ENCODE measurements at regions not wholly inside any gene's neighbourhood (a gene's known extent, or its start where the extent isn't known, plus 50 kb on each side); places are given as distances from the start of the nearest gene placed in this dataset.
"Not testable (repeated sequence)": the region's sequence is repeated elsewhere in the genome, so short reads cannot be mapped to it uniquely, and the experiment has no call there.

DNA sequence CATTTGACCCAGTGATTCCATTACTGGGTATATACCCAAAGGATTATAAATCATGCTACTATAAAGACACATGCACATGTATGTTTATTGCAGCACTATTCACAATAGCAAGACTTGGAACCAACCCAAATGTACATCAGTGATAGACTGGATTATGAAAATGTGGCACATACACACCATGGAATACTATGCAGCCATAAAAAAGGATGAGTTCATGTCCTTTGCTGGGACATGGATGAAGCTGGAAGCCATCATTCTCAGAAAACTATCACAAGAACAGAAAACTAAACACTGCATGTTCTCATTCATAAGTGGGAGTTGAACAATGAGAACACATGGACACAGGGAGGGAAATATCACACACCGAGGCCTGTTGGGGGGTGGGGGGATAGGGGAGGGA lies 152.5 kb downstream of the MSN start:
- POLR2A ChIA-PET; CTCF ChIA-PET; H3K36me3 ChIP-seq (ENCODE audit: control insufficient read depth in 2 of 2, insufficient read depth in 1 of 2, low read length in 2 of 2); H3K9me3 ChIP-seq (ENCODE audit: control insufficient read depth, insufficient read depth, low read depth, low read length); H3K4me1 ChIP-seq (ENCODE audit: control insufficient read depth, insufficient read depth, low read length); H3K4me3 ChIP-seq (ENCODE audit: low read depth, low read length); H3K27ac ChIP-seq (ENCODE audit: extremely low read depth, low read depth, low read length): not testable (repeated sequence)
- peak; percentile 79 for TF ChIP-seq ZNF146 (tag by site-specific recombination; IDR thresholded peaks at IDR 0.05)

DNA sequence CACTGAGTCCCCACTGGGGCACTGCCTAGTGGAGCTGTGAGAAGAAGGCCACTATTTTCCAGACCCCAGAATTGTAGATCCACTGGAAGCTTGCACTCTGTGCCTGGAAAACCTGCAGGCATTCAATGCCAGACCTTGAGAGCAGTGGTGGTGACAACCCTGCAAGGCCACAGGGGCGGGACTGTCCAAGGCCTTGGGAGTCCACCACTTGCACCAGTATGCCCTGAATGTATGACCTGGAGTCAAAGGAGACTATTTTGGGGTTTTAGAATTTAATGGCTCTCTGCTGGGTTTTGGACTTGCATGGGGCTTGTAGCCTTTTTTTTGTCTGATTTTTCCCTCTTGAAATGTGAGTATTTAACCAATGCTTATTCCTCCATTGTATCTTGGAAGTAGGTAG lies 145.8 kb downstream of the MSN start:
- TF ChIP-seq, protein P1, sequence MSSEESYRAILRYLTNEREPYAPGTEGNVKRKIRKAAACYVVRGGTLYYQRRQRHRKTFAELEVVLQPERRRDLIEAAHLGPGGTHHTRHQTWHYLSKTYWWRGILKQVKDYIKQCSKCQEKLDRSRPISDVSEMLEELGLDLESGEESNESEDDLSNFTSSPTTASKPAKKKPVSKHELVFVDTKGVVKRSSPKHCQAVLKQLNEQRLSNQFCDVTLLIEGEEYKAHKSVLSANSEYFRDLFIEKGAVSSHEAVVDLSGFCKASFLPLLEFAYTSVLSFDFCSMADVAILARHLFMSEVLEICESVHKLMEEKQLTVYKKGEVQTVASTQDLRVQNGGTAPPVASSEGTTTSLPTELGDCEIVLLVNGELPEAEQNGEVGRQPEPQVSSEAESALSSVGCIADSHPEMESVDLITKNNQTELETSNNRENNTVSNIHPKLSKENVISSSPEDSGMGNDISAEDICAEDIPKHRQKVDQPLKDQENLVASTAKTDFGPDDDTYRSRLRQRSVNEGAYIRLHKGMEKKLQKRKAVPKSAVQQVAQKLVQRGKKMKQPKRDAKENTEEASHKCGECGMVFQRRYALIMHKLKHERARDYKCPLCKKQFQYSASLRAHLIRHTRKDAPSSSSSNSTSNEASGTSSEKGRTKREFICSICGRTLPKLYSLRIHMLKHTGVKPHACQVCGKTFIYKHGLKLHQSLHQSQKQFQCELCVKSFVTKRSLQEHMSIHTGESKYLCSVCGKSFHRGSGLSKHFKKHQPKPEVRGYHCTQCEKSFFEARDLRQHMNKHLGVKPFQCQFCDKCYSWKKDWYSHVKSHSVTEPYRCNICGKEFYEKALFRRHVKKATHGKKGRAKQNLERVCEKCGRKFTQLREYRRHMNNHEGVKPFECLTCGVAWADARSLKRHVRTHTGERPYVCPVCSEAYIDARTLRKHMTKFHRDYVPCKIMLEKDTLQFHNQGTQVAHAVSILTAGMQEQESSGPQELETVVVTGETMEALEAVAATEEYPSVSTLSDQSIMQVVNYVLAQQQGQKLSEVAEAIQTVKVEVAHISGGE (tag by site-specific recombination; conservative IDR thresholded peaks at IDR 0.05; ENCODE audit: low read depth): no peak
- TF ChIP-seq ZNF837 (tag by site-specific recombination; IDR thresholded peaks at IDR 0.05): no peak
- TF ChIP-seq ZNF391 (tag by site-specific recombination; IDR thresholded peaks at IDR 0.05; ENCODE audit: borderline replicate concordance, low read depth): no peak
- TF ChIP-seq, protein P2, sequence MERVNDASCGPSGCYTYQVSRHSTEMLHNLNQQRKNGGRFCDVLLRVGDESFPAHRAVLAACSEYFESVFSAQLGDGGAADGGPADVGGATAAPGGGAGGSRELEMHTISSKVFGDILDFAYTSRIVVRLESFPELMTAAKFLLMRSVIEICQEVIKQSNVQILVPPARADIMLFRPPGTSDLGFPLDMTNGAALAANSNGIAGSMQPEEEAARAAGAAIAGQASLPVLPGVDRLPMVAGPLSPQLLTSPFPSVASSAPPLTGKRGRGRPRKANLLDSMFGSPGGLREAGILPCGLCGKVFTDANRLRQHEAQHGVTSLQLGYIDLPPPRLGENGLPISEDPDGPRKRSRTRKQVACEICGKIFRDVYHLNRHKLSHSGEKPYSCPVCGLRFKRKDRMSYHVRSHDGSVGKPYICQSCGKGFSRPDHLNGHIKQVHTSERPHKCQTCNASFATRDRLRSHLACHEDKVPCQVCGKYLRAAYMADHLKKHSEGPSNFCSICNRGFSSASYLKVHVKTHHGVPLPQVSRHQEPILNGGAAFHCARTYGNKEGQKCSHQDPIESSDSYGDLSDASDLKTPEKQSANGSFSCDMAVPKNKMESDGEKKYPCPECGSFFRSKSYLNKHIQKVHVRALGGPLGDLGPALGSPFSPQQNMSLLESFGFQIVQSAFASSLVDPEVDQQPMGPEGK (tag by site-specific recombination; IDR thresholded peaks at IDR 0.05): no peak
- TF ChIP-seq, protein P3, sequence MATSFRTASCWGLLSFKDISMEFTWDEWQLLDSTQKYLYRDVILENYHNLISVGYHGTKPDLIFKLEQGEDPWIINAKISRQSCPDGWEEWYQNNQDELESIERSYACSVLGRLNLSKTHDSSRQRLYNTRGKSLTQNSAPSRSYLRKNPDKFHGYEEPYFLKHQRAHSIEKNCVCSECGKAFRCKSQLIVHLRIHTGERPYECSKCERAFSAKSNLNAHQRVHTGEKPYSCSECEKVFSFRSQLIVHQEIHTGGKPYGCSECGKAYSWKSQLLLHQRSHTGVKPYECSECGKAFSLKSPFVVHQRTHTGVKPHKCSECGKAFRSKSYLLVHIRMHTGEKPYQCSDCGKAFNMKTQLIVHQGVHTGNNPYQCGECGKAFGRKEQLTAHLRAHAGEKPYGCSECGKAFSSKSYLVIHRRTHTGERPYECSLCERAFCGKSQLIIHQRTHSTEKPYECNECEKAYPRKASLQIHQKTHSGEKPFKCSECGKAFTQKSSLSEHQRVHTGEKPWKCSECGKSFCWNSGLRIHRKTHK (tag by site-specific recombination; IDR thresholded peaks at IDR 0.05): no peak
- TF ChIP-seq ZFHX2 (tag by site-specific recombination; conservative IDR thresholded peaks at IDR 0.05): no peak
- no peak for TF ChIP-seq ZNF202 (tag by site-specific recombination; IDR thresholded peaks at IDR 0.05; ENCODE audit: borderline replicate concordance)
- TF ChIP-seq ZNF624 (tag by site-specific recombination; IDR thresholded peaks at IDR 0.05): no peak
- no peak for TF ChIP-seq ZNF10 (tag by site-specific recombination; IDR thresholded peaks at IDR 0.05)
- no peak for TF ChIP-seq SCRT2 (tag by site-specific recombination; IDR thresholded peaks at IDR 0.05)
- TF ChIP-seq ZNF501 (tag by site-specific recombination; IDR thresholded peaks at IDR 0.05): no peak
- TF ChIP-seq, protein P4, sequence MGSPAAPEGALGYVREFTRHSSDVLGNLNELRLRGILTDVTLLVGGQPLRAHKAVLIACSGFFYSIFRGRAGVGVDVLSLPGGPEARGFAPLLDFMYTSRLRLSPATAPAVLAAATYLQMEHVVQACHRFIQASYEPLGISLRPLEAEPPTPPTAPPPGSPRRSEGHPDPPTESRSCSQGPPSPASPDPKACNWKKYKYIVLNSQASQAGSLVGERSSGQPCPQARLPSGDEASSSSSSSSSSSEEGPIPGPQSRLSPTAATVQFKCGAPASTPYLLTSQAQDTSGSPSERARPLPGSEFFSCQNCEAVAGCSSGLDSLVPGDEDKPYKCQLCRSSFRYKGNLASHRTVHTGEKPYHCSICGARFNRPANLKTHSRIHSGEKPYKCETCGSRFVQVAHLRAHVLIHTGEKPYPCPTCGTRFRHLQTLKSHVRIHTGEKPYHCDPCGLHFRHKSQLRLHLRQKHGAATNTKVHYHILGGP (tag by site-specific recombination; IDR thresholded peaks at IDR 0.05): no peak
- TF ChIP-seq ZBTB17 (tag by site-specific recombination; IDR thresholded peaks at IDR 0.05): no peak
- no peak for TF ChIP-seq RBAK (tag by site-specific recombination; IDR thresholded peaks at IDR 0.05)
- Histone ChIP-seq H3K4me3 (ENCODE audit: low read depth, low read length) (no peak overlapping the region), H3K9me3 (ENCODE audit: control insufficient read depth, insufficient read depth, low read depth, low read length) (no peaks in the 10 kb centered on the region), H3K4me1 (ENCODE audit: control insufficient read depth, insufficient read depth, low read length) (no peaks in the 10 kb centered on the region), H3K27ac (ENCODE audit: extremely low read depth, low read depth, low read length) (no peak overlapping the region), H3K36me3 (ENCODE audit: control insufficient read depth in 2 of 2, insufficient read depth in 1 of 2, low read length in 2 of 2) (no peaks in the 10 kb centered on the region)
- CTCF ChIA-PET: interaction anchor here (0.5 kb wide), 1 partner anchor 22 kb away, joined by 3 read pairs; no protein-coding TSS in a partner anchor
- POLR2A ChIA-PET: no interaction called here
